ENCODE measurements at regions not wholly inside any gene's neighbourhood (a gene's known extent, or its start where the extent isn't known, plus 50 kb on each side); places are given as distances from the start of the nearest gene placed in this dataset.

GRCh38 chr10:81081887-81082620 is 544.4 kb downstream of the SH2D4B start:
- Histone ChIP-seq H3K4me1 (no peaks in the 10 kb centered on the region), H3K4me3 (ENCODE audit: low read depth, low read length) (no peak overlapping the region), H3K27ac (no peak overlapping the region), H3K4me2 (ENCODE audit: low read length) (no peak overlapping the region), H3K79me2 (no peaks in the 10 kb centered on the region), H3K27me3 (ENCODE audit: control insufficient read depth, insufficient read depth, low read length) (no peaks in the 10 kb centered on the region), H3K36me3 (ENCODE audit: control insufficient read depth, insufficient read depth, low read length) (no peaks in the 10 kb centered on the region), H3K9me3 (ENCODE audit: control insufficient read depth, low read length) (no peaks in the 10 kb centered on the region), H2AFZ (no peak overlapping the region), H3K9ac (no peak overlapping the region)
- TF ChIP-seq CTCF (IDR thresholded peaks at IDR 0.05) = no peak

GRCh38 chr10:81082621-81083376 is 545.1 kb downstream of the SH2D4B start:
- Histone ChIP-seq H3K27ac (no peak overlapping the region), H3K4me2 (ENCODE audit: low read length) (no peak overlapping the region), H3K27me3 (ENCODE audit: control insufficient read depth, insufficient read depth, low read length) (no peaks in the 10 kb centered on the region), H3K4me3 (ENCODE audit: low read depth, low read length) (no peak overlapping the region), H3K4me1 (no peaks in the 10 kb centered on the region), H3K9me3 (ENCODE audit: control insufficient read depth, low read length) (no peaks in the 10 kb centered on the region), H2AFZ (no peak overlapping the region), H3K36me3 (ENCODE audit: control insufficient read depth, insufficient read depth, low read length) (no peaks in the 10 kb centered on the region), H3K79me2 (no peaks in the 10 kb centered on the region), H3K9ac (no peak overlapping the region)
- no peak for TF ChIP-seq CTCF (IDR thresholded peaks at IDR 0.05)

- H3K9ac ChIP-seq = no peak overlapping the region
- H3K27ac ChIP-seq = no peak overlapping the region
These were observed 555.4 kb downstream of the SH2D4B start for GRCh38 chr10:81093056-81093455.

GRCh38 chr10:81095238-81095637 is 557.5 kb downstream of the SH2D4B start:
- H3K4me3 ChIP-seq (ENCODE audit: low read depth, low read length) = no peak overlapping the region
- no peaks in the 10 kb centered on the region for H3K79me2 ChIP-seq
- H3K9ac ChIP-seq = no peak overlapping the region
- no peaks in the 10 kb centered on the region for H3K9me3 ChIP-seq (ENCODE audit: control insufficient read depth, low read length)
- H3K27ac ChIP-seq = no peak overlapping the region
- H3K36me3 ChIP-seq (ENCODE audit: control insufficient read depth, insufficient read depth, low read length) = no peaks in the 10 kb centered on the region
- no peak overlapping the region for H2AFZ ChIP-seq
- H3K4me2 ChIP-seq (ENCODE audit: low read length) = no peak overlapping the region
- H3K27me3 ChIP-seq (ENCODE audit: control insufficient read depth, insufficient read depth, low read length) = no peaks in the 10 kb centered on the region
- no peak for TF ChIP-seq CTCF (IDR thresholded peaks at IDR 0.05)
- H3K4me1 ChIP-seq = no peaks in the 10 kb centered on the region

More at GRCh38 chr10:81093056-81093455, 555.4 kb downstream of the SH2D4B start:
- no peaks in the 10 kb centered on the region for H3K4me1 ChIP-seq
- TF ChIP-seq CTCF (IDR thresholded peaks at IDR 0.05) = no peak
- no peaks in the 10 kb centered on the region for H3K36me3 ChIP-seq (ENCODE audit: control insufficient read depth, insufficient read depth, low read length)
- H3K4me2 ChIP-seq (ENCODE audit: low read length) = no peak overlapping the region
- H3K9me3 ChIP-seq (ENCODE audit: control insufficient read depth, low read length) = no peaks in the 10 kb centered on the region
- no peak overlapping the region for H3K4me3 ChIP-seq (ENCODE audit: low read depth, low read length)
- H3K27me3 ChIP-seq (ENCODE audit: control insufficient read depth, insufficient read depth, low read length) = no peaks in the 10 kb centered on the region
- H3K79me2 ChIP-seq = no peaks in the 10 kb centered on the region
- H2AFZ ChIP-seq = no peak overlapping the region
